ENCODE measurements at regions not wholly inside any gene's neighbourhood (a gene's known extent, or its start where the extent isn't known, plus 50 kb on each side); places are given as distances from the start of the nearest gene placed in this dataset.
"Not testable (repeated sequence)": the region's sequence is repeated elsewhere in the genome, so short reads cannot be mapped to it uniquely, and the experiment has no call there.

- no peak for DNase-seq
These were observed 176.4 kb upstream of the CHST9 start for GRCh38 chr18:27361477-27361876.

- no peak for DNase-seq
These were observed 170.2 kb upstream of the CHST9 start for GRCh38 chr18:27355308-27355707.

- DNase-seq, result no peak
These were observed 168.2 kb upstream of the CHST9 start for GRCh38 chr18:27353273-27353672.

GRCh38 chr18:27349284-27349882 is 164.3 kb upstream of the CHST9 start:
- DNase-seq, result no peak

- no peak for DNase-seq
These were observed 146.5 kb upstream of the CHST9 start for GRCh38 chr18:27331606-27332005.

GRCh38 chr18:27314996-27315395 is 129.9 kb upstream of the CHST9 start:
- no peak for DNase-seq

- no peak for DNase-seq
These were observed 128.6 kb upstream of the CHST9 start for GRCh38 chr18:27313678-27314077.

- no peak for DNase-seq
These were observed 127.7 kb upstream of the CHST9 start for GRCh38 chr18:27312853-27313252.

- no peak for DNase-seq
These were observed 127.0 kb upstream of the CHST9 start for GRCh38 chr18:27312153-27312552.

GRCh38 chr18:27311114-27311513 is 126.0 kb upstream of the CHST9 start:
- DNase-seq, result no peak

- no peak for DNase-seq
These were observed 116.7 kb upstream of the CHST9 start for GRCh38 chr18:27301615-27302378.

- DNase-seq, result no peak
These were observed 113.2 kb upstream of the CHST9 start for GRCh38 chr18:27298214-27298804.

GRCh38 chr18:27285973-27286562 is 101.0 kb upstream of the CHST9 start:
- not testable (repeated sequence) for DNase-seq

GRCh38 chr18:27278131-27278530 is 93.0 kb upstream of the CHST9 start:
- no peak for DNase-seq

- DNase-seq, result no peak
These were observed 92.4 kb upstream of the CHST9 start for GRCh38 chr18:27277554-27277953.

GRCh38 chr18:27276886-27277285 is 91.8 kb upstream of the CHST9 start:
- DNase-seq, result no peak

GRCh38 chr18:27276479-27276878 is 91.4 kb upstream of the CHST9 start:
- DNase-seq, result no peak

GRCh38 chr18:27274901-27275300 is 89.8 kb upstream of the CHST9 start:
- DNase-seq, result no peak

GRCh38 chr18:27270508-27270907 is 85.4 kb upstream of the CHST9 start:
- no peak for DNase-seq

GRCh38 chr18:27263369-27263768 is 78.3 kb upstream of the CHST9 start:
- DNase-seq, result no peak

GRCh38 chr18:27261769-27262549 is 76.9 kb upstream of the CHST9 start:
- no peak for DNase-seq

GRCh38 chr18:27253571-27253970 is 68.5 kb upstream of the CHST9 start:
- no peak for DNase-seq

- no peak for DNase-seq
These were observed 65.4 kb upstream of the CHST9 start for GRCh38 chr18:27250471-27250870.
